Endothelial cell of umbilical vein (primary cell): ENCODE measurements at regions not wholly inside any gene's neighbourhood (a gene's known extent, or its start where the extent isn't known, plus 50 kb on each side); places are given as distances from the start of the nearest gene placed in this dataset.

ENCODE experiments used
- BruUV-seq: library from RNA; stranded (reverse); fragments of 400-500 nt; replicated peaks from 2 replicates; lab custom pipeline; 2021; lab: Mats Ljungman, UMichigan
- CTCF ChIA-PET: fragments of 300-600, 350-600 bp; sonication (Branson Sonifier 250); formaldehyde crosslinking; loops from one replicate; lab custom pipeline; 2021; ENCODE audit warnings: antibody characterized with exemption, inconsistent platforms; lab: Charles Lee
- POLR2A ChIA-PET: fragments of 300-600, 350-600 bp; sonication (Branson Sonifier 250); formaldehyde crosslinking; loops from one replicate; lab custom pipeline; 2021; ENCODE audit warnings: antibody characterized with exemption, inconsistent platforms; lab: Charles Lee
- DNase-seq: peaks from one replicate; pipeline ENCODE4 v3.0.0-alpha.2; 2011; ENCODE audit warnings: low read depth, low spot score
- FAIRE-seq: peaks from 2 replicates; lab custom pipeline; 2011; peaks lifted over from hg19 to GRCh38; lab: Jason Lieb, UNC
- H2AFZ ChIP-seq: 2 replicates; pipeline ENCODE4 v1.6.0; 2012; ENCODE audit warnings: low read depth, low read length, control low read depth, inconsistent platforms
- H3K27ac ChIP-seq: 2 replicates; pipeline ENCODE4 v1.5.1; 2011; ENCODE audit warnings: low read depth, mild to moderate bottlenecking, control low read depth, low read length, moderate library complexity; ENCODE audit not compliant: insufficient read depth
- H3K27me3 ChIP-seq, 2 experiments: 2 replicates each; pipeline versions ENCODE4 v1.6.0 to v1.6.1; 2011; ENCODE audit warnings: low read length in 2 of 2, mixed read lengths in 1 of 2; ENCODE audit not compliant: control insufficient read depth in 2 of 2, insufficient read depth in 2 of 2
- H3K36me3 ChIP-seq, 2 experiments: 2 replicates in 1 of 2; 3 replicates in 1 of 2; pipeline ENCODE4 v1.5.1; 2011; ENCODE audit warnings: low read length in 2 of 2, mild to moderate bottlenecking in 1 of 2, moderate library complexity in 1 of 2; ENCODE audit not compliant: control insufficient read depth in 2 of 2, insufficient read depth in 2 of 2; ENCODE audit errors: extremely low read depth in 1 of 2
- H3K4me1 ChIP-seq: 3 replicates; pipeline ENCODE4 v1.5.1; 2011; ENCODE audit warnings: mild to moderate bottlenecking, low read length; ENCODE audit not compliant: control insufficient read depth, insufficient read depth; ENCODE audit errors: extremely low read depth
- H3K4me2 ChIP-seq: 2 replicates; pipeline ENCODE4 v1.6.1; 2011; ENCODE audit warnings: low read length, control low read depth, mixed read lengths; ENCODE audit not compliant: insufficient read depth
- H3K4me3 ChIP-seq, 3 experiments: fragments of 200-600 bp in 1 of 3; sonication (generic), shearing (Covaris generic) in 1 of 3; replicated peaks in 1 of 3; 2 replicates each; pipeline ENCODE4 v1.5.1; 2011 to 2016; ENCODE audit warnings: control low read depth in 3 of 3, low read length in 3 of 3, mild to moderate bottlenecking in 2 of 3, inconsistent platforms in 1 of 3, low read depth in 1 of 3, moderate library complexity in 1 of 3; ENCODE audit not compliant: insufficient read depth in 1 of 3
- H3K79me2 ChIP-seq: 2 replicates; pipeline ENCODE4 v1.6.0; 2012; ENCODE audit warnings: low read length, inconsistent platforms; ENCODE audit not compliant: control insufficient read depth, insufficient read depth
- H3K9ac ChIP-seq: replicated peaks from 2 replicates; pipeline ENCODE3; 2011; ENCODE audit warnings: low read length, control low read depth; ENCODE audit not compliant: insufficient read depth; ENCODE audit errors: extremely low read depth
- H3K9me1 ChIP-seq: replicated peaks from 3 replicates; pipeline ENCODE4 v1.6.0; 2011; ENCODE audit warnings: mild to moderate bottlenecking, low read length; ENCODE audit not compliant: control insufficient read depth, insufficient read depth; ENCODE audit errors: extremely low read depth
- H3K9me3 ChIP-seq: replicated peaks from 2 replicates; pipeline ENCODE4 v1.5.1; 2012; ENCODE audit warnings: low read length, inconsistent platforms; ENCODE audit not compliant: control insufficient read depth, insufficient read depth
- H4K20me1 ChIP-seq: replicated peaks from 2 replicates; pipeline ENCODE3; 2011; ENCODE audit warnings: mild to moderate bottlenecking, low read length; ENCODE audit not compliant: control insufficient read depth, insufficient read depth; ENCODE audit errors: extremely low read depth
- CTCF ChIP-seq, 2 donors: IDR thresholded peaks; 1 replicate in 1 of 2; 2 replicates in 1 of 2; pipeline ENCODE4 v1.5.1; 2011; ENCODE audit warnings: low read length in 2 of 2, mild to moderate bottlenecking in 2 of 2, moderate library complexity in 2 of 2, control low read depth in 1 of 2, inconsistent platforms in 1 of 2, low read depth in 1 of 2; ENCODE audit not compliant: insufficient read depth in 1 of 2; ENCODE audit errors: extremely low read depth in 1 of 2
- EZH2 ChIP-seq: IDR thresholded peaks from 2 replicates; pipeline ENCODE4 v1.6.1; 2012; ENCODE audit warnings: borderline replicate concordance, low read depth, mild to moderate bottlenecking, moderate library complexity, low read length, inconsistent platforms; ENCODE audit not compliant: severe bottlenecking
- FOS ChIP-seq: IDR thresholded peaks from 2 replicates; pipeline ENCODE4 v1.6.1; 2011; ENCODE audit warnings: mild to moderate bottlenecking, low read length, moderate library complexity, borderline replicate concordance; ENCODE audit not compliant: insufficient read depth
- GATA2 ChIP-seq: IDR thresholded peaks from 2 replicates; pipeline ENCODE4 v1.7.0; 2011; ENCODE audit warnings: low read depth, mild to moderate bottlenecking, moderate library complexity, mixed read lengths, low read length; ENCODE audit not compliant: insufficient read length, insufficient read depth
- JUN ChIP-seq: IDR thresholded peaks from 2 replicates; pipeline ENCODE4 v1.6.1; 2011; ENCODE audit warnings: borderline replicate concordance, low read depth; ENCODE audit not compliant: insufficient read length, insufficient read depth
- MAX ChIP-seq: IDR thresholded peaks from 2 replicates; pipeline ENCODE4 v1.6.1; 2011; ENCODE audit not compliant: insufficient read depth, insufficient read length
- MYC ChIP-seq: IDR thresholded peaks from one replicate; pipeline ENCODE4 v1.6.1; 2011; ENCODE audit warnings: mild to moderate bottlenecking, low read depth, low read length
- POLR2A ChIP-seq: IDR thresholded peaks from 2 replicates; pipeline ENCODE4 v1.6.1; 2012; ENCODE audit warnings: low read depth, mild to moderate bottlenecking, control low read depth, low read length
- POLR2AphosphoS5 ChIP-seq: IDR thresholded peaks from 2 replicates; pipeline ENCODE4 v1.6.1; 2012; ENCODE audit warnings: low read depth, mild to moderate bottlenecking, control low read depth, low read length, moderate library complexity; ENCODE audit not compliant: insufficient read depth
- dilution Hi-C: fragments of 300-500 bp; cut with MboI; formaldehyde crosslinking; loops from one replicate; pipeline ENCODE4 v1.15.0; 2019; ENCODE audit warnings: low sequenced_read_pairs; ENCODE audit not compliant: extremely low pct_ligation_motif_present
- intact Hi-C: fragments of 100-400 bp; cut with micrococcal nuclease; formaldehyde crosslinking; loops from one replicate; pipeline ENCODE4 v1.10.0; 2022

GRCh38 chr18:11293794-11294193 lies 144.4 kb upstream of the PIEZO2 start:
- H3K4me1 ChIP-seq, result no peaks in the 10 kb centered on the region
- H3K4me3 ChIP-seq, result no peak overlapping the region
- H3K36me3 ChIP-seq, result no peaks in the 10 kb centered on the region
- dilution Hi-C loops (no loop called here), intact Hi-C loops (no loop called here)
- ChIA-PET POLR2A (no interaction called here), CTCF (interaction anchor here (1.3 kb wide), 1 partner anchor 11 kb away, joined by 3 read pairs; no protein-coding TSS in a partner anchor)
- no peaks in the 10 kb centered on the region for H3K9me3 ChIP-seq
- FAIRE-seq (no peak), DNase-seq (no peak)
- BruUV-seq, result no TSS peak
- H3K4me2 ChIP-seq, result no peak overlapping the region
- no peak overlapping the region for H3K9ac ChIP-seq
- no peaks in the 10 kb centered on the region for H3K79me2 ChIP-seq
- no peak overlapping the region for H3K27ac ChIP-seq
- peaks cover 0 to 2% of the 10 kb centered on the region in 2 experiments for H3K27me3 ChIP-seq
- no peaks in the 10 kb centered on the region for H3K9me1 ChIP-seq
- TF ChIP-seq FOS, result no peak
- no peak for TF ChIP-seq MYC
- no peak for TF ChIP-seq POLR2A
- TF ChIP-seq MAX, result no peak
- TF ChIP-seq POLR2AphosphoS5, result no peak
- TF ChIP-seq GATA2, result no peak
- TF ChIP-seq JUN, result no peak
- no peak for TF ChIP-seq CTCF (IDR thresholded peaks at IDR 0.05; ENCODE audit: extremely low read depth in 1 of 2, insufficient read depth in 1 of 2, low read depth in 1 of 2, low read length in 2 of 2)
- no peak for TF ChIP-seq EZH2
- no peaks in the 10 kb centered on the region for H4K20me1 ChIP-seq
- H2AFZ ChIP-seq, result no peak overlapping the region
